NCI-H510A treated with DMSO at 0.1 percent for 48 hours (cell line): ENCODE measurements at regions not wholly inside any gene's neighbourhood (a gene's known extent, or its start where the extent isn't known, plus 50 kb on each side); places are given as distances from the start of the nearest gene placed in this dataset.

Source experiments
- DNase-seq: peaks from one replicate; lab custom pipeline; 2025; lab: John Stamatoyannopoulos, UW

GRCh38 chr9:8262625-8263622 is 463.3 kb upstream of the DMAC1 start:
- DNase-seq = no peak

- DNase-seq = no peak
Observed at GRCh38 chr9:8261737-8262136, 462.2 kb upstream of the DMAC1 start.

- DNase-seq = no peak
Observed at GRCh38 chr9:8259028-8259427, 459.4 kb upstream of the DMAC1 start.

DNA sequence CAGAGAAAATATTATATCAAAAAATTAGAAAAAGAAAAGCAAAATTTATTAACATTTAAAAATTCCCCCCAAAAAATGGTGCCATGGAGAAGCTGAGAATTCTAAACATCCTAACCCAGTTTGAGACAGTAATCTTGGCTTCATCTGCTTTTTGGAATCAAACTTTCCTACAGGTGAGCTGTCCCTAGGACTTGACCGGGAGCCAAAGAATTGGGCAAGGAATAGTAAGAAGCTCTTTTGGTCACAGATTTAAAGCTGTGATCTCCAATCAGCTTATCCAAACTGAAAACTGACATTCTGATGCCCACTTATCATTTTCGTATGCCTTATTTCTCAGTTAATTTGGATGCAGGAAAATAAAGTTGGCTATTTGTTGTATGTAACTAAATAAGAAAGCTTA is 457.3 kb upstream of the DMAC1 start:
- no peak for DNase-seq

- DNase-seq = no peak
Observed at GRCh38 chr9:8255850-8256249, 456.3 kb upstream of the DMAC1 start.

DNA sequence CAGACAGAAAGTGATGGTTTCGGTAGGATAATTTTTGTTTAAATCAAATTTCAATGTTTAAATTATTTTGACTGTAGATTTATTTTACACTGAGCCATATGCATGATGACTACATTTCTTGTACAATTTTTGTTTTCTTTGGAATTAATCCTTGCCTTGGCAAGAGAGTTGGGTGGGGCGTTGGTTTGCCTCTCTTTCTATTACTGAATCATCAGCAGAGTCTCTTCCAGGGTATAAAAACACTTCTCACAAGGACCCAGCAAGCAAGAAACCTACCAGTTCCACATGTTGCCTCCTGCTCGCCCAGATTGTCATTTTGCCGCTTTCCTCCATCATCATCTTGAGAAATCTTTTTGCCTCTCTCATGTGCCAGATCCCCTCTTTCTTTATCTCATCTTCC is 455.0 kb upstream of the DMAC1 start:
- no peak for DNase-seq

- DNase-seq = no peak
Observed at GRCh38 chr9:8252445-8252844, 452.9 kb upstream of the DMAC1 start.

- no peak for DNase-seq
Observed at GRCh38 chr9:8251566-8251965, 452.0 kb upstream of the DMAC1 start.

DNA sequence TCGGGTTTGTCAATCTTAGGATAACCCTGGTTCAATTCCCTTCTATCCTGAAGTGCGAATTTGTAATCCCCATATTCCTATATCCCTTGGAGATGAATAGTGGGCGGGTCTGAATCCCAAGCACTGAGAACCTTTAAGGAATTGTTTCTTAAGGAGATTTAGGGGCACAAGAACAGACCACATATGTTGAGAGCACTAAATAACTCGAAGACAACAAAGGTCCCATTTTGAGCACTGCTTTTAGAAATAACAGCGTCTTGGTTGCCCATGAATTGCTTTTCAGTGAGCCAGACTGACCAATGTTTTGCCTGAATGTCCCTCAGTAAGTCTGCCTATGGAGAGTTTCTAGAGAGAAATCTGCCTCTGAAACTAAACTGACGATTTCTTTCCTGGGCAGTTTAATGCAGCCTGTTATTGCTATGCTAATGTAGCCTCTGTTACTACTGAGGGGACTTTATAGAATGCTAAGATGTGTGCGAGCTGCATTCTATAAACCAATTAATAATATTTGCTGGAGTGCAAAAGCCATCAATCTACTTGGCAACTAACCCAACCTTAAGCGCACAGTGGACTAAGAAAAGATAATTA is 445.0 kb upstream of the DMAC1 start:
- no peak for DNase-seq

DNA sequence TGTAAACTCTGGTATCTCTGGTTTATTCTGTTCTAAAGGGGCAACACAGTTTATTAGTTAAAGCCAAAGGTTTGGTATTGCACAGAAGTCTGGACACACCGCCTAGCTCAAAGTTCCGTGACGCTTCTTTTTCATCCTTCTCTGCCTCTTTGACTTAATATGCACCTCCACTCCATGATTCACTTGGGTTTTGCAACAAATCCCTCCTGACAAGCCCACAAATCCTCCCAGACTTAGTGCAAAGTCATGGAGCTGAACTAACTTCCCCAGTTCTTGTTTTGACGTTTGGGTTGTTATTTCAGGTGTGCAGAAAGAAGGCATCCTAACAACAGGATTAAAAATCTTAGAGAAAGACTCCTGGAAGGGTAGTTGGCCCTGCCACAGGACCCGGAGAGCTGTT is 441.6 kb upstream of the DMAC1 start:
- no peak for DNase-seq

GRCh38 chr9:8237096-8237495 is 437.5 kb upstream of the DMAC1 start:
- no peak for DNase-seq

DNA sequence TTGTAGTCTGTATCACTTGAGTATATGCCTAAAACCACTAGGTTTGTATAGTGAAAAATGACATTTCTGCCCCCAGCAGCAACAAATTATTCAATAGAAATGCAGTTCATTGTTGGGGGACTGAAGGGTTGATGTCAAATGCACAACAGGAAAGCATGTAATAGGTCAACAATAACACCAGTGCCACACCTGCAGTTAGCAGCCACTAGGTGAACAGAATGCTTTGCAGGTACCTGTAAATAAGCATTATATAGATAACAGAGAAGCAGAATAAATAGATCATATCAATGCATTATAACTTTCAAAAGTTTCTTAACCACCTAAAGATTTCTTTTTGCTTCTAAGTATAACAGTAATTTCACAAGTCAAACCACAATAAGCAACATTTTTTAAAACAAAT is 435.9 kb upstream of the DMAC1 start:
- no peak for DNase-seq

DNA sequence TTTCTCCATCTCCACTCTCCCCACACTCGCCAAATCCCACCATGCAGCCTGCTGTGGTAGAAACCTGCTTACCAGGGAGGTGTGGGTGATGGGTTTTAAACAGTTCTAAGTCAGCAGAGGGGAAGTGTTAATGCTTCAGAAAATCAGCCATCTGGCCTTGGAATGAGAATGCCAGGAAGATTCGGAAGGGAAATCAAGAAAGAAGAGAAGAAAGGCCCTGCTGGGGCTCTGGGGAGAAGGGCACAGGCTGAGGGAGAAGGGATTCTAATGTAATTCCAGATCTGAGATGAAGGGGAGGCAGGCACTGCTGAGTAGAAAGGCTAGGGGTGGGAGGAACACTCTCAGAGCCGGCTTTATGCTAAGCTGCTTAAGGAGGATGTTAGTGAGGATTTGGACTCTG is 434.7 kb upstream of the DMAC1 start:
- DNase-seq = no peak

DNA sequence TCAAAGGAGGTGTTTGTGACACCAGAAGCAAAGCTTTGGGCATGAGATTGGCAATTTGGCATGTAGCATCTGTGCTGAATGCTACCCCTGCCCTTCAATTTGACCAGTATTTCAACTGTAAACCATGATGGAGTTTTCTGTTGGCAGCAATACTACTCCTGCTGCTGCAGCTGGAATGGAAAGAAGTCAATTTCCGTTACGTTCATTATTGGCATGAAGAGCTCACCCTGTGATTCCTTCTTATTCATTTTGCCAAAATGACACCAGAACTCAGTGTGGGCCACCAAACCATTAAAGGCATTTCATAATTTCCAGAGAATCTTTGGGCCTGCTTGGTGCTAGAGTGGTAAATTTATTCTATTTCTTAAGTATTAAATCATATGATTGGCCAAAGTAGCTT is 433.1 kb upstream of the DMAC1 start:
- no peak for DNase-seq

DNA sequence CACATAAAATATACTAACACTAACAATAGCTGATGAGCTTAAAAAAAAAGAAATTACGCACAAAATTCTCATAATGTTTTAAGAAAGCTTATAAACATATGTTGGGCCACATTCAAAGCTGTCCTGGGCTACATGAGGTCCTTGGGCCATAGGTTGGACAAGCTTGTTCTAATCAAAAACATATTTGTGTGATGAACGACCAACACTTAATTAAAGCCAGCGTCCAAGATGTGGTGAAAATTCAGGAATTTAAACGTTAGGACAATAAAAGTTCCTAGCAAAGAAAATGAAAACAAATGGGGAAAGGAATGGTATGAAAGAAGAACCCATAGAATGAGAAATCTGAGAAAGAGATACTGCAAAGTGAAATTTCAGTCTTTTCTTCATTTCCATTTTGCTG is 429.6 kb upstream of the DMAC1 start:
- DNase-seq = no peak

- no peak for DNase-seq
Observed at GRCh38 chr9:8224381-8224801, 424.8 kb upstream of the DMAC1 start.

DNA sequence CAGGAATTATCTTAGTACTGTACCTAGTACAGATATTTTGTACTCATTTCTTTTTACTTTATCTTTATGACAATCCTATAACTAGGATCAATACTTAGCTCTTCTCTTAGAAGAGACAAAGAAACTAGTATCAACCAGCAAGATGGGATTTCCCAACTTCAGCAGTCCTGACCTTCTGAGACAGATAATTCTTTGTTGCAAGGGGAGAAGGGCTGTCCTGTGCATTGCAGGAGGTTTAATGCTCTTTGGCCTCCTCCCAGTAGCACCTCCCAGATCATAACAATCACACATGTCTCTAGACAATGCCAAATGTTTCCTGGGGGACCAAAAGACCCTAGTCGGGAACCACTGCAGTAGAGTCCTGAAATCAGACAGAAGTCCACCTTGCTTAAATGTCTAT is 424.3 kb upstream of the DMAC1 start:
- no peak for DNase-seq

GRCh38 chr9:8221462-8221861 is 421.9 kb upstream of the DMAC1 start:
- no peak for DNase-seq

- DNase-seq = no peak
Observed at GRCh38 chr9:8208465-8208864, 408.9 kb upstream of the DMAC1 start.

- DNase-seq = no peak
Observed at GRCh38 chr9:8207596-8207995, 408.0 kb upstream of the DMAC1 start.

GRCh38 chr9:8206720-8207119 is 407.1 kb upstream of the DMAC1 start:
- DNase-seq = no peak

GRCh38 chr9:8205576-8205975 is 406.0 kb upstream of the DMAC1 start:
- no peak for DNase-seq

- DNase-seq = no peak
Observed at GRCh38 chr9:8189881-8190280, 390.3 kb upstream of the DMAC1 start.
